Memory B cell (primary cell): ENCODE measurements at regions not wholly inside any gene's neighbourhood (a gene's known extent, or its start where the extent isn't known, plus 50 kb on each side); places are given as distances from the start of the nearest gene placed in this dataset.
"Not testable (repeated sequence)": the region's sequence is repeated elsewhere in the genome, so short reads cannot be mapped to it uniquely, and the experiment has no call there.

ENCODE experiments used
- ATAC-seq: fragments of 150-1000 bp; cut with Tn5 transposase; 2 replicates; pipeline ENCODE4 v1.10.0; 2021; ENCODE audit warnings: low read depth, mild to moderate bottlenecking, moderate library complexity
- DNase-seq, 2 donors: peaks; one replicate each; pipeline ENCODE4 v3.0.0; 2022; ENCODE audit warnings: low spot score in 2 of 2
- H3K27ac Mint-ChIP-seq: one replicate; pipeline ENCODE4 v1.8.0; 2022; ENCODE audit warnings: mild to moderate bottlenecking, moderate library complexity, mixed read lengths
- H3K27me3 Mint-ChIP-seq: one replicate; pipeline ENCODE4 v1.8.0; 2022; ENCODE audit warnings: mixed read lengths
- H3K36me3 Mint-ChIP-seq: one replicate; pipeline ENCODE4 v1.8.0; 2022; ENCODE audit warnings: mild to moderate bottlenecking, mixed read lengths
- H3K4me1 Mint-ChIP-seq: one replicate; pipeline ENCODE4 v1.8.0; 2022; ENCODE audit warnings: mixed read lengths
- H3K4me3 Mint-ChIP-seq: one replicate; pipeline ENCODE4 v1.8.0; 2022; ENCODE audit warnings: mild to moderate bottlenecking, moderate library complexity, mixed read lengths
- H3K9me3 Mint-ChIP-seq: one replicate; pipeline ENCODE4 v1.8.0; 2022; ENCODE audit warnings: mixed read lengths

- DNase-seq (no peak), ATAC-seq (no peak)
- no peaks in the 10 kb centered on the region for H3K36me3 Mint-ChIP-seq
- H3K27me3 Mint-ChIP-seq: no peaks in the 10 kb centered on the region
- no peak overlapping the region for H3K4me3 Mint-ChIP-seq
- H3K4me1 Mint-ChIP-seq: no peaks in the 10 kb centered on the region
- H3K9me3 Mint-ChIP-seq: no peaks in the 10 kb centered on the region
- no peak overlapping the region for H3K27ac Mint-ChIP-seq
Observed at GRCh38 chr3:153835540-153835939, 285.6 kb upstream of the ARHGEF26 start.

GRCh38 chr3:153840487-153840886 lies 280.7 kb upstream of the ARHGEF26 start:
- Mint-ChIP-seq H3K36me3 (no peaks in the 10 kb centered on the region), H3K27ac (no peak overlapping the region), H3K27me3 (no peaks in the 10 kb centered on the region), H3K4me1 (no peaks in the 10 kb centered on the region), H3K9me3 (peaks cover 2% of the 10 kb centered on the region), H3K4me3 (no peak overlapping the region)
- ATAC-seq: no peak
- no peak for DNase-seq

GRCh38 chr3:153843994-153844393 lies 277.2 kb upstream of the ARHGEF26 start:
- Mint-ChIP-seq H3K4me1 (no peaks in the 10 kb centered on the region), H3K36me3 (no peaks in the 10 kb centered on the region), H3K27me3 (no peaks in the 10 kb centered on the region), H3K27ac (no peak overlapping the region), H3K4me3 (no peak overlapping the region), H3K9me3 (peaks cover 2% of the 10 kb centered on the region)
- ATAC-seq (no peak), DNase-seq (no peak)

GRCh38 chr3:153845311-153845710 lies 275.9 kb upstream of the ARHGEF26 start:
- ATAC-seq (no peak), DNase-seq (no peak)
- no peaks in the 10 kb centered on the region for H3K36me3 Mint-ChIP-seq
- no peaks in the 10 kb centered on the region for H3K27me3 Mint-ChIP-seq
- H3K9me3 Mint-ChIP-seq: peaks cover 2% of the 10 kb centered on the region
- no peak overlapping the region for H3K4me3 Mint-ChIP-seq
- H3K27ac Mint-ChIP-seq: no peak overlapping the region
- no peaks in the 10 kb centered on the region for H3K4me1 Mint-ChIP-seq

- H3K36me3 Mint-ChIP-seq: no peaks in the 10 kb centered on the region
- H3K27ac Mint-ChIP-seq: no peak overlapping the region
- H3K9me3 Mint-ChIP-seq: no peaks in the 10 kb centered on the region
- DNase-seq (no peak), ATAC-seq (no peak)
- H3K4me1 Mint-ChIP-seq: no peaks in the 10 kb centered on the region
- H3K27me3 Mint-ChIP-seq: no peaks in the 10 kb centered on the region
- H3K4me3 Mint-ChIP-seq: no peak overlapping the region
Observed at GRCh38 chr3:153848702-153849101, 272.5 kb upstream of the ARHGEF26 start.

GRCh38 chr3:153852355-153852754 lies 268.8 kb upstream of the ARHGEF26 start:
- Mint-ChIP-seq H3K9me3 (no peaks in the 10 kb centered on the region), H3K36me3 (no peaks in the 10 kb centered on the region), H3K27ac (no peak overlapping the region), H3K27me3 (no peaks in the 10 kb centered on the region), H3K4me3 (no peak overlapping the region), H3K4me1 (no peaks in the 10 kb centered on the region)
- ATAC-seq (no peak), DNase-seq (no peak)

- H3K9me3 Mint-ChIP-seq: no peaks in the 10 kb centered on the region
- H3K4me3 Mint-ChIP-seq: no peak overlapping the region
- no peak for ATAC-seq
- H3K36me3 Mint-ChIP-seq: no peaks in the 10 kb centered on the region
- H3K27me3 Mint-ChIP-seq: no peaks in the 10 kb centered on the region
- H3K27ac Mint-ChIP-seq: no peak overlapping the region
- no peaks in the 10 kb centered on the region for H3K4me1 Mint-ChIP-seq
- DNase-seq: no peak
Observed at GRCh38 chr3:153853163-153853562, 268.0 kb upstream of the ARHGEF26 start.

- DNase-seq: no peak
- H3K27ac Mint-ChIP-seq: no peak overlapping the region
- H3K9me3 Mint-ChIP-seq: no peaks in the 10 kb centered on the region
- H3K36me3 Mint-ChIP-seq: no peaks in the 10 kb centered on the region
- H3K27me3 Mint-ChIP-seq: no peaks in the 10 kb centered on the region
- no peak overlapping the region for H3K4me3 Mint-ChIP-seq
- no peaks in the 10 kb centered on the region for H3K4me1 Mint-ChIP-seq
- no peak for ATAC-seq
Observed at GRCh38 chr3:153855772-153856171, 265.4 kb upstream of the ARHGEF26 start.

GRCh38 chr3:153856932-153857331 lies 264.3 kb upstream of the ARHGEF26 start:
- no peaks in the 10 kb centered on the region for H3K27me3 Mint-ChIP-seq
- no peak for DNase-seq
- H3K4me1 Mint-ChIP-seq: no peaks in the 10 kb centered on the region
- H3K27ac Mint-ChIP-seq: no peak overlapping the region
- H3K9me3 Mint-ChIP-seq: no peaks in the 10 kb centered on the region
- no peak for ATAC-seq
- no peaks in the 10 kb centered on the region for H3K36me3 Mint-ChIP-seq
- H3K4me3 Mint-ChIP-seq: no peak overlapping the region

- DNase-seq: no peak
- Mint-ChIP-seq H3K4me3 (no peak overlapping the region), H3K4me1 (no peaks in the 10 kb centered on the region), H3K27me3 (no peaks in the 10 kb centered on the region), H3K36me3 (no peaks in the 10 kb centered on the region), H3K9me3 (peaks cover 5% of the 10 kb centered on the region), H3K27ac (no peak overlapping the region)
- ATAC-seq: no peak
Observed at GRCh38 chr3:153864793-153865192, 256.4 kb upstream of the ARHGEF26 start.

- DNase-seq: no peak
- no peaks in the 10 kb centered on the region for H3K36me3 Mint-ChIP-seq
- no peaks in the 10 kb centered on the region for H3K27me3 Mint-ChIP-seq
- no peak overlapping the region for H3K4me3 Mint-ChIP-seq
- no peak overlapping the region for H3K27ac Mint-ChIP-seq
- peaks cover 5% of the 10 kb centered on the region for H3K9me3 Mint-ChIP-seq
- ATAC-seq: no peak
- no peaks in the 10 kb centered on the region for H3K4me1 Mint-ChIP-seq
Observed at GRCh38 chr3:153866901-153867300, 254.3 kb upstream of the ARHGEF26 start.

GRCh38 chr3:153874348-153874747 lies 246.8 kb upstream of the ARHGEF26 start:
- H3K4me1 Mint-ChIP-seq, ATAC-seq, H3K27ac Mint-ChIP-seq: not testable (repeated sequence)

GRCh38 chr3:153880493-153880892 lies 240.7 kb upstream of the ARHGEF26 start:
- peaks cover 3% of the 10 kb centered on the region for H3K9me3 Mint-ChIP-seq
- H3K27me3 Mint-ChIP-seq: no peaks in the 10 kb centered on the region
- ATAC-seq (no peak), DNase-seq (no peak)
- H3K36me3 Mint-ChIP-seq: no peaks in the 10 kb centered on the region
- H3K4me3 Mint-ChIP-seq: no peak overlapping the region
- no peaks in the 10 kb centered on the region for H3K4me1 Mint-ChIP-seq
- H3K27ac Mint-ChIP-seq: no peak overlapping the region

More at GRCh38 chr3:153874348-153874747, 246.8 kb upstream of the ARHGEF26 start:
- H3K36me3 Mint-ChIP-seq, DNase-seq, H3K27me3 Mint-ChIP-seq, H3K4me3 Mint-ChIP-seq: not testable (repeated sequence)
- H3K9me3 Mint-ChIP-seq: peaks cover 13% of the 10 kb centered on the region

GRCh38 chr3:153881201-153881600 lies 240.0 kb upstream of the ARHGEF26 start:
- Mint-ChIP-seq H3K36me3 (no peaks in the 10 kb centered on the region), H3K27ac (no peak overlapping the region), H3K27me3 (no peaks in the 10 kb centered on the region), H3K9me3 (no peaks in the 10 kb centered on the region), H3K4me3 (no peak overlapping the region), H3K4me1 (no peaks in the 10 kb centered on the region)
- DNase-seq (no peak), ATAC-seq (no peak)

- H3K27ac Mint-ChIP-seq: no peak overlapping the region
- no peak overlapping the region for H3K4me3 Mint-ChIP-seq
- DNase-seq (no peak), ATAC-seq (no peak)
- H3K36me3 Mint-ChIP-seq: no peaks in the 10 kb centered on the region
- H3K27me3 Mint-ChIP-seq: no peaks in the 10 kb centered on the region
- no peaks in the 10 kb centered on the region for H3K9me3 Mint-ChIP-seq
- H3K4me1 Mint-ChIP-seq: no peaks in the 10 kb centered on the region
Observed at GRCh38 chr3:153885359-153885758, 235.8 kb upstream of the ARHGEF26 start.
